Lower lobe of right lung (tissue), 2 donors: ENCODE measurements at regions not wholly inside any gene's neighbourhood (a gene's known extent, or its start where the extent isn't known, plus 50 kb on each side); places are given as distances from the start of the nearest gene placed in this dataset.
"Not testable (repeated sequence)": the region's sequence is repeated elsewhere in the genome, so short reads cannot be mapped to it uniquely, and the experiment has no call there.

ENCODE experiments used
- ATAC-seq, 2 donors: fragments of 200-7000 bp; cut with Tn5 transposase; one replicate each; pipeline ENCODE4 v1.9.1; 2020 to 2022; ENCODE audit warnings: mild to moderate bottlenecking in 2 of 2, moderate library complexity in 2 of 2
- DNase-seq: peaks from one replicate; pipeline ENCODE4 v3.0.0-alpha.2; 2020
- H3K27ac ChIP-seq: fragments of 200-600 bp; one replicate; pipeline ENCODE4 v1.8.0; 2022
- H3K27me3 ChIP-seq: fragments of 200-600 bp; one replicate; pipeline ENCODE4 v1.8.0; 2022; ENCODE audit warnings: low read depth
- H3K36me3 ChIP-seq: fragments of 200-600 bp; one replicate; pipeline ENCODE4 v1.8.0; 2022; ENCODE audit warnings: mild to moderate bottlenecking
- H3K4me1 ChIP-seq: fragments of 200-600 bp; one replicate; pipeline ENCODE4 v1.8.0; 2022
- H3K4me3 ChIP-seq: fragments of 200-600 bp; one replicate; pipeline ENCODE4 v1.8.0; 2022; ENCODE audit warnings: mild to moderate bottlenecking
- H3K9me3 ChIP-seq: fragments of 200-600 bp; one replicate; pipeline ENCODE4 v1.8.0; 2022
- CTCF ChIP-seq: fragments of 200-600 bp; IDR thresholded peaks from one replicate; pipeline ENCODE4 v1.8.0; 2022; ENCODE audit warnings: antibody characterized with exemption, mild to moderate bottlenecking
- intact Hi-C: fragments of 100-400 bp; cut with DNase I; formaldehyde crosslinking; loops from one replicate; pipeline ENCODE4 v1.11.0; 2022
- donor health status: DM: no; HTN: yes; CAD: no; lungs with severe emphysema.

GRCh38 chr15:29511663-29512062 is 242.0 kb upstream of the NSMCE3 start:
- TF ChIP-seq CTCF, result no peak
- no peak overlapping the region for H3K27ac ChIP-seq
- H3K27me3 ChIP-seq, result no peaks in the 10 kb centered on the region
- DNase-seq, result no peak
- no peak for ATAC-seq
- no peaks in the 10 kb centered on the region for H3K36me3 ChIP-seq
- intact Hi-C loops, result no loop called here
- H3K4me3 ChIP-seq, result no peak overlapping the region
- peaks cover 5% of the 10 kb centered on the region for H3K9me3 ChIP-seq
- H3K4me1 ChIP-seq, result no peaks in the 10 kb centered on the region

GRCh38 chr15:29505535-29505934 is 235.9 kb upstream of the NSMCE3 start:
- H3K9me3 ChIP-seq, result peaks cover 12% of the 10 kb centered on the region
- H3K4me1 ChIP-seq, DNase-seq, ATAC-seq, H3K4me3 ChIP-seq, H3K36me3 ChIP-seq, intact Hi-C loops, H3K27me3 ChIP-seq, H3K27ac ChIP-seq: not testable (repeated sequence)

GRCh38 chr15:29490747-29491471 is 221.3 kb upstream of the NSMCE3 start:
- Histone ChIP-seq H3K4me1 (no peaks in the 10 kb centered on the region), H3K36me3 (no peaks in the 10 kb centered on the region), H3K4me3 (no peak overlapping the region), H3K27ac (no peak overlapping the region), H3K9me3 (no peaks in the 10 kb centered on the region), H3K27me3 (no peaks in the 10 kb centered on the region)
- TF ChIP-seq CTCF, result no peak
- peak in 1 of 2 donors; percentile 25 for ATAC-seq
- intact Hi-C loops, result no loop called here
- no peak for DNase-seq

- TF ChIP-seq CTCF, result no peak
- ATAC-seq (no peak), DNase-seq (no peak)
- Histone ChIP-seq H3K36me3 (no peaks in the 10 kb centered on the region), H3K27me3 (no peaks in the 10 kb centered on the region), H3K9me3 (no peaks in the 10 kb centered on the region), H3K27ac (no peak overlapping the region), H3K4me1 (no peaks in the 10 kb centered on the region), H3K4me3 (no peak overlapping the region)
- intact Hi-C loops, result no loop called here
Observed at GRCh38 chr15:29480949-29481348, 211.3 kb upstream of the NSMCE3 start.

GRCh38 chr15:29480278-29480677 is 210.7 kb upstream of the NSMCE3 start:
- no peaks in the 10 kb centered on the region for H3K27me3 ChIP-seq
- DNase-seq, result no peak
- H3K36me3 ChIP-seq, result no peaks in the 10 kb centered on the region
- H3K4me3 ChIP-seq, result no peak overlapping the region
- no peak for TF ChIP-seq CTCF
- intact Hi-C loops, result no loop called here
- no peak overlapping the region for H3K27ac ChIP-seq
- no peak for ATAC-seq
- no peaks in the 10 kb centered on the region for H3K4me1 ChIP-seq
- no peaks in the 10 kb centered on the region for H3K9me3 ChIP-seq

- Histone ChIP-seq H3K36me3 (no peaks in the 10 kb centered on the region), H3K4me3 (no peak overlapping the region), H3K9me3 (no peaks in the 10 kb centered on the region), H3K27me3 (no peaks in the 10 kb centered on the region), H3K27ac (no peak overlapping the region), H3K4me1 (no peaks in the 10 kb centered on the region)
- no peak for DNase-seq
- no peak for ATAC-seq
- intact Hi-C loops, result no loop called here
- TF ChIP-seq CTCF, result no peak
Observed at GRCh38 chr15:29477256-29477655, 207.6 kb upstream of the NSMCE3 start.
